ENCODE measurements at regions not wholly inside any gene's neighbourhood (a gene's known extent, or its start where the extent isn't known, plus 50 kb on each side); places are given as distances from the start of the nearest gene placed in this dataset.

DNA sequence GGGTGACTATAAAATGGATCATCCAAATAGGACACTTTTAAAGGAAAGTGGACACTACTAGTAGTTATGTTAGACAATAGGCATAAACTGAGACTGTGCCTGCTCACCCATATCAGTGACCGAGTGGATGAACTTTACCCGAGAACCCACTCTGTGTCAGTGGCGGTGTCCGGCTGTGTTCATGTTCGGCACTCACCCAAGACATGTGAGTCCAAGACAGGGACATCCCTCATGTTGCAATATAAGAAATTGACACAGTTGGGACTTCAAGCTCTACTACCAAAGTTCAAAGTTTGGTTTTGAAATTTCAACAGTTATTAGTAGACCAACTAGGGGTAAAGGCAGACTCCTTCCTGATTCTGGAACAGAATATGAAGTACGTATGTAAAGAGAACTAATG lies 326.3 kb upstream of the TNP1 start:
- FAIRE-seq = no peak
- TF ChIP-seq, protein P1, sequence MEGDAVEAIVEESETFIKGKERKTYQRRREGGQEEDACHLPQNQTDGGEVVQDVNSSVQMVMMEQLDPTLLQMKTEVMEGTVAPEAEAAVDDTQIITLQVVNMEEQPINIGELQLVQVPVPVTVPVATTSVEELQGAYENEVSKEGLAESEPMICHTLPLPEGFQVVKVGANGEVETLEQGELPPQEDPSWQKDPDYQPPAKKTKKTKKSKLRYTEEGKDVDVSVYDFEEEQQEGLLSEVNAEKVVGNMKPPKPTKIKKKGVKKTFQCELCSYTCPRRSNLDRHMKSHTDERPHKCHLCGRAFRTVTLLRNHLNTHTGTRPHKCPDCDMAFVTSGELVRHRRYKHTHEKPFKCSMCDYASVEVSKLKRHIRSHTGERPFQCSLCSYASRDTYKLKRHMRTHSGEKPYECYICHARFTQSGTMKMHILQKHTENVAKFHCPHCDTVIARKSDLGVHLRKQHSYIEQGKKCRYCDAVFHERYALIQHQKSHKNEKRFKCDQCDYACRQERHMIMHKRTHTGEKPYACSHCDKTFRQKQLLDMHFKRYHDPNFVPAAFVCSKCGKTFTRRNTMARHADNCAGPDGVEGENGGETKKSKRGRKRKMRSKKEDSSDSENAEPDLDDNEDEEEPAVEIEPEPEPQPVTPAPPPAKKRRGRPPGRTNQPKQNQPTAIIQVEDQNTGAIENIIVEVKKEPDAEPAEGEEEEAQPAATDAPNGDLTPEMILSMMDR (IDR thresholded peaks at IDR 0.05; ENCODE audit: insufficient read depth, low read length, severe bottlenecking) = no peak

DNA sequence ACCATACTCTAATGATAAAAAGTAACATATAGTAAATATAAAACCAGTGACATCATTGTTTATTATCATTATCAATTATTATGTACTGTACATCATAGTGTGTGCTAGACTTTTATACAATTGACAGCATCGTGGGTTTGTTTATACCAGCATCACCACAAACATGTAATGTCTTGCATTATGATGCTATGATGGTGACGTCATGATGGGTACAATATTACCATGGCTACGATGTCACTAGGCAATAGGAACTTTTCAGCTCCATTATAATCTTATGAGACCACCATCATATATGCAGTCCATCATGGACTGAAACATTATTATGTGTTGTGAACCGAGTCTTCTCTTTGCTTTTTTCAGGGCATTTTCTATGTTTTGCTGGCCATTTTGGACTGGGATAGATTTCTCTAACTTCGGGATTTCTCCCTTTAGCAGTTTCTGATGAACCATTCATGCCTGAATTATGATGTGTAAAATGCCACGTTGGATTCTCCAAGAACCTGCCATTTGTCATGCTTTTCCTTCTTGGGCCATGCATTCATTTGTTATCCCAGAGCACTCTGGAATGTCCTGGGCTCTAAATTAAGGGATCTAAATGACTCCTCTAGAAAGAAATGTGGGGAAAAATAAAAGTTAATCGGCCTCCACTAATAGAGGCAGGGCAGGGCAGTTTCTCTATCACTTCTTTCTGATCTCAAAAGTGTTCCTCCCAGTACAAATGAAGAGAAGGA lies 325.6 kb upstream of the TNP1 start:
- Histone ChIP-seq H3K36me3 (ENCODE audit: control insufficient read depth, insufficient read depth, low read length) (no peaks in the 10 kb centered on the region), H3K4me3 (ENCODE audit: low read depth, low read length) (no peak overlapping the region), H3K27me3 (ENCODE audit: control insufficient read depth, insufficient read depth, low read length) (no peaks in the 10 kb centered on the region)
- no peak for FAIRE-seq
- DNase-seq (ENCODE audit: low read depth) = no peak
- TF ChIP-seq, protein P1 (IDR thresholded peaks at IDR 0.05; ENCODE audit: insufficient read depth, low read length, severe bottlenecking) = no peak

More for the DNA sequence above, 326.3 kb upstream of the TNP1 start:
- no peaks in the 10 kb centered on the region for H3K27me3 ChIP-seq (ENCODE audit: control insufficient read depth, insufficient read depth, low read length)
- H3K4me3 ChIP-seq (ENCODE audit: low read depth, low read length) = no peak overlapping the region
- DNase-seq (ENCODE audit: low read depth) = no peak
- H3K36me3 ChIP-seq (ENCODE audit: control insufficient read depth, insufficient read depth, low read length) = no peaks in the 10 kb centered on the region

DNA sequence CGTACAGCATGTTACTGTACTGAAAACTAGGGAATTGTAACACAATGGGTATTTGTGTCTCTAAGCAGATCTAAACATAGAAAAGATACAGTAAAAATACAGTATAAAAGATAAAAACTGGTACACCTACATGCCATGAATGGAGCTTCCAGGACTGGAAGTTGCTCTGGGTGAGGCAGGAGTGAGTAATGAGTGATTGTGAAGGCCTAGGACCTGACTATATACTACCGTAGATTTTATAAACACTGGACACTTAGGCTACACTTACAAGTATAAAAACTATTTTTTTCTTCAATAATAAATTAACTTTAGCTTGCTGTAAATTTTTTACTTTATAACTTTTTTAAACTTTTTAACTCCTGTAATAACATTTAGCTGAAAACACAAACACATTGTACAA lies 324.4 kb upstream of the TNP1 start:
- peak; percentile 34 for DNase-seq (ENCODE audit: low read depth)
- TF ChIP-seq, protein P1 (IDR thresholded peaks at IDR 0.05; ENCODE audit: insufficient read depth, low read length, severe bottlenecking) = no peak
- H3K4me3 ChIP-seq (ENCODE audit: low read depth, low read length) = no peak overlapping the region
- H3K36me3 ChIP-seq (ENCODE audit: control insufficient read depth, insufficient read depth, low read length) = no peaks in the 10 kb centered on the region
- no peak for FAIRE-seq
- no peaks in the 10 kb centered on the region for H3K27me3 ChIP-seq (ENCODE audit: control insufficient read depth, insufficient read depth, low read length)

DNA sequence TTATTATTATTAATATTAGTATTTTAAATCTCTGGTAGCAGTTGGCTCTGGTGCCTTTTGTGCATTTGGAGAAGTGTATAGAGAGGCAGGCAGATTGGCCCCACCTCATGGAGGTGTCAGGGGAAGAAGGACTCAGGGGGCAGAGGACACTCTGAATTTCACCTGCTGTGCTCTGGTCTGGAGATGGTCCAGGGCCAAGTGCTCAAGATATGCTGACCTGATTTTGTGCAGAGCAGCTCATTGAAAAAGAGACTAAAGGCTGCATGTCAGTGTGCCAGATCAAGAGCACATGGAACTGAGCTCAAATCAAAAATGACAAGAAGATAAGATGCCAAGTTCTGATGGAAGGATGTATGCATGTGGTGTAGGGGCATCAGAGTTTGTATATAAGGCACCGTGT lies 323.6 kb upstream of the TNP1 start:
- no peak overlapping the region for H3K4me3 ChIP-seq (ENCODE audit: low read depth, low read length)
- no peak for DNase-seq (ENCODE audit: low read depth)
- no peaks in the 10 kb centered on the region for H3K27me3 ChIP-seq (ENCODE audit: control insufficient read depth, insufficient read depth, low read length)
- TF ChIP-seq, protein P1 (IDR thresholded peaks at IDR 0.05; ENCODE audit: insufficient read depth, low read length, severe bottlenecking) = no peak
- H3K36me3 ChIP-seq (ENCODE audit: control insufficient read depth, insufficient read depth, low read length) = no peaks in the 10 kb centered on the region
- FAIRE-seq = no peak

DNA sequence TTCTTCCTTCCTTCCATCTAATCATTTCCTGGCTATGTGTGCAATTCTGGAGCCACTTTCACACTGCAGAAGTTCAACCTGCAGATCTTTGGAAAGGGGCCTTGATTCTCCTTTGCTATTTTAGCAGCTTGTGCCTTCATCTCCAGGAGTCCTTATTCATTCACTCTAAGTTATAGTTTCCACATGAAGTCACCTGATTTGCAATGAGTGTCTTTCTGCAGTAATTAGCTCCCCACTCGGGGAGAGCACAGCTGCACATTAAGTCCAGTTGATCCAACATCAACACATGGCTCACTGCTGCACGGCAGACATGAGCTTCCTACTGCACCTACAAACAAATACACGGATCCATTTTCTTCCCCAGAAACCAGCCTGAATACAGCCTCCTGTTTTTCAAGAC lies 323.1 kb upstream of the TNP1 start:
- DNase-seq (ENCODE audit: low read depth) (no peak), FAIRE-seq (no peak)
- no peaks in the 10 kb centered on the region for H3K27me3 ChIP-seq (ENCODE audit: control insufficient read depth, insufficient read depth, low read length)
- TF ChIP-seq, protein P1 (IDR thresholded peaks at IDR 0.05; ENCODE audit: insufficient read depth, low read length, severe bottlenecking) = no peak
- no peak overlapping the region for H3K4me3 ChIP-seq (ENCODE audit: low read depth, low read length)
- no peaks in the 10 kb centered on the region for H3K36me3 ChIP-seq (ENCODE audit: control insufficient read depth, insufficient read depth, low read length)

DNA sequence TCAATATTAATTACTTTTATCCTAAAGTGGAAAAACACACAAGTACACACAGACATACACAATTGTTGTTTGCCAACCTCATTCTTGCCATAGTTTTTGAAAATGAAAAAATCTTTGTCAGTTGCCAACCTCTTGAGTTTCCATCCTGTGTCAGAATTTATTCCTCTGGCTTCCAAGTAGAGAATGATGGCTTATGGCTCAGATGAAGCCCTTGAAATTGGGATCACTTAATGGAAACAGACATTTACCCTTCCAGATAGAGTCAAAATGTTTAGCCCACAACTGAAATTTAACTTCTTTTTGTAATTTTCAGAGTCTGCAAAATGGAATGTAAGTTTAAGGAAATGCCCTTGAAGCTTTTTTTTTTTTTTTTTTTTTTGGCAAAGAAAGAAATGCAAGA lies 321.6 kb upstream of the TNP1 start:
- no peaks in the 10 kb centered on the region for H3K36me3 ChIP-seq (ENCODE audit: control insufficient read depth, insufficient read depth, low read length)
- DNase-seq (ENCODE audit: low read depth) (no peak), FAIRE-seq (no peak)
- TF ChIP-seq, protein P1 (IDR thresholded peaks at IDR 0.05; ENCODE audit: insufficient read depth, low read length, severe bottlenecking) = no peak
- H3K4me3 ChIP-seq (ENCODE audit: low read depth, low read length) = no peak overlapping the region
- H3K27me3 ChIP-seq (ENCODE audit: control insufficient read depth, insufficient read depth, low read length) = no peaks in the 10 kb centered on the region

Measured in bronchial epithelial cell (primary cell).